NCI-H446 treated with DMSO at 0.1 percent for 48 hours (cell line): ENCODE measurements at regions not wholly inside any gene's neighbourhood (a gene's known extent, or its start where the extent isn't known, plus 50 kb on each side); places are given as distances from the start of the nearest gene placed in this dataset.
"Not testable (repeated sequence)": the region's sequence is repeated elsewhere in the genome, so short reads cannot be mapped to it uniquely, and the experiment has no call there.

Source experiments
- DNase-seq: peaks from one replicate; lab custom pipeline; 2025; lab: John Stamatoyannopoulos, UW

DNA sequence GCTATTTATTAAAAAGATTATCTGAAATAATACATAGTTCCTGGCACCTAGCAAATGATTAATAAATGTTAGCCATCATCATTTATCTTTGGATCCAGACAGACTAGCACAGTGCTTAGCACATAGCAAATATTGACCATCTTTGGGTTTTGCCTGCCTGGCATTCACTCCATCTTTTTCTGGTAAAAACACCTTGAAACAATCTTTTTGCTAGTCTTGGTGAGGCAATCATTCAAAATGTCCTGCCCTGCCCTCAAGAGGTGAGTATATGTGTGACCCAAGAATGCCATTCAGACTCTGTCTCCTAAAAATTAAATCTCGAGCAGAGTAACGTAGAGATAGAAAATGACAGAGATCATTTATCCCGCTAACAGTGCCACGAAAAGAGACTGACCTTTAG is 78.3 kb upstream of the ZNF280D start:
- DNase-seq, result no peak

DNA sequence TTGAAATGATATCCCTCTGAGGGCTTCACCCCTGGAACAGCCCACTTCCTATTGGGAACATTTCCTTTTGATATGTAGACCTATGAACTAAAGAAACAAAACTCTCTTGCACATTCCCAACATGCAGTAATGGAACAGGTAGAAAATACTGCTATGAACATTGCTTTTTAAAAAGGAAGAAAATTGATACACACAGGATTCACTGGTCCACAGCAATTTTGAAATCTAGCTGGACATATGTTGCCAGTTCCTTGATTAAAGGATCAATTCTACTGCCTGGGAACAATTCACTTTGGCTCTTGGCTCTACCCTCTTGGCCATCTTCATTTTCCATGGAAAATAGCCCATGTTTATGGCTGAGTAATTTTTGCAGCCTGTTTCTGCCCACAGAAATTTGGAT is 74.9 kb upstream of the ZNF280D start:
- no peak for DNase-seq

DNA sequence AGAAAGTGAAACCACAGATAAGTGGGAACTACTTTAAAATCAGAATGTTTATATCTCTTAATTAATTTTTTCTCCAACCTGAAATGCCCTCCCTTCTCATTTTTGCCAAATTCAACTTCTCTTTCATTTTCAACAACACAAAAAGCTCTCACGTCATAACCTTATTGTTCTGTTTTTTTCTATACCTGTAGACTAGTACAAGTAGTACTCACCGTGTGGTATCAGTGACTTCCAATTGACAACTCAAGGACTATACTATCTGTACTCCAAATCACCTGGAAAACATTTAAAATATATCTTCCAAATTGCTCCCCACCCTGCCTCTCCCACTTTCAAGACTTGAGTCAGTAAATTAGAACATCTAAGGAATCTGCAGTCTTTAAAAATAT is 72.8 kb upstream of the ZNF280D start:
- DNase-seq, result no peak

DNA sequence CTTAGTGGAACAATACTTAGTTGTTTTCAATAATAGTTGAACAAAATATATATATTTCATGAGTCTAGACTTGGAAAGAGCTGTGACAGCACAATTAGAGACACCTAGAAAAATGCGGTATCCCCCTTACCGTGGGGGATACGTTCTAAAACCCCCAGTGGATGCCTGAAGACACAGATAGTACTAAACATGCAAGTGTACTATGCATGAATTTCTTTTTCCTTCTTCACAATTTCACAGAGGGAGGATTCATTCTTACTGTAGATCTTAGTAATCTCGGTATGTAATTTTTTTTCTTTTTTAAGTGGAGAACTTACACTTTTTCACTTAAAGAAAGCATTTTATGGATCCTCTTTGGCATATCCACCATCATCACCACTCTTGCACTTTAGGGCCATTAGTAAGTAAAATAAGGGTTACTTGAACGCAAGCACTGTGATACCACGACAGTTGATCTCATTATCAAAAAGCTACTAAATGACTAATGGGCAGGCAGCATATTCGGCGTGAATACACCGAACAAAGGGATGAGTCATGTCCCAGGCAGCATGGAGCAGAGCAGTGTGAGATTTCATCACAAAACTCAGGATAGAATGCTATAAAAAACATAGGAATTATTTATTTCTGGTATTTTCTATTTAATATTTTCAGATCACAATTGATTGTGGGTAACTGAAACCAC is 72.3 kb upstream of the ZNF280D start:
- DNase-seq, result peak; percentile 39

DNA sequence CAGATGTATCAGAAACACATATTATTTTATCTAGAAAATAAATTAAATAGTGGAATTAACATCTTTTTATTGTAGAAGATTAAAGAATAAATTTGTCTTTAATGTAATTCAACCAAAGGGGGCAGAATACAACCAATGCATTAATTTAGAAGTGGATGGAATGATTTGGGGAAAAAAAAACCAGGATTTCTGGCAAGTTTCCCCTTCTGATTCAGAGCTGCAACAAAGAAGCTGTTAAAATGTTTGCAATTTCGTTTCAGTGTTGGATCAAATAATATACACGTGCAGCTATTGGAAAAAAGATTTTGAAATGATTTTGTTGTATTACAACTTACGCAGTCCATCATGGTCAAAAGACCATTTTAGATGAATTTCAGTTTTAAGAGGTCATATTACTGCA is 71.6 kb upstream of the ZNF280D start:
- DNase-seq, result peak; percentile 16

DNA sequence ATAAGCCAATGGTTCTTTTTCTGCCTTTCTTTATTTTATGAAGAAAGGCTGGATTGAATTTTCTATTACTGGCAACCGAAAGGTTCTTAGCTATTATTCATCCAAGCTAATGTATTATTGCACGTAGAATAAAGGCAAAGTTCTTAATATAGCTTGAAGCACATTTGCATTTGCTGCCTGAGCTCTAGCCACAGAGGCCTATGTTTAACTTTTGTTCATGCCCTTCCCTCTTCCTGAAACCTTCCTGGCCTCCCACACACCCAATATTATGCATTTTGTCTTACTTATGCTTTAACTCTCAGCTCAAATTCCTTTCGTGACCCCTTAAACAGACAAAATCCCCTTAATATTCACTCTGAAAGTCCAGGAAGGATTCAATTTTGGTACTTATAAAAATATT is 71.0 kb upstream of the ZNF280D start:
- DNase-seq, result no peak

DNA sequence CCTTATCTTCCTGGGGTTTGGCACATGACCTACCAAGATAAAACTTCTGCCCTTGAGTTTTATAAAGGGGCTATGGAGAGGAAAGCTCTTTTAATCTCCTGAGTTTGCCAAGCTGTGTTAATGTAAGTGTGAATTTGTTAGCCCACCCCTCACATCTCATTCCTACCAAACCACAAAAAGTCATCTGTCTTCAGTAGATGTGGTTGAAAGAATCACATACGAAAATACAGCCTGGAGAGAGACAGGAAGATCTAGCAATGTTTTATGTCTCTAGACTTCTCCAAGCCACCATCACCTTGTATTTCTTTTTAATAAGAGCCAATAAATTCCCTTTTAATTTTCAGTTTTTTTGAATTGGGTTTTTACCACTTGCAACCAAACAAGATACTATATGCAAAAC is 68.9 kb upstream of the ZNF280D start:
- no peak for DNase-seq

DNA sequence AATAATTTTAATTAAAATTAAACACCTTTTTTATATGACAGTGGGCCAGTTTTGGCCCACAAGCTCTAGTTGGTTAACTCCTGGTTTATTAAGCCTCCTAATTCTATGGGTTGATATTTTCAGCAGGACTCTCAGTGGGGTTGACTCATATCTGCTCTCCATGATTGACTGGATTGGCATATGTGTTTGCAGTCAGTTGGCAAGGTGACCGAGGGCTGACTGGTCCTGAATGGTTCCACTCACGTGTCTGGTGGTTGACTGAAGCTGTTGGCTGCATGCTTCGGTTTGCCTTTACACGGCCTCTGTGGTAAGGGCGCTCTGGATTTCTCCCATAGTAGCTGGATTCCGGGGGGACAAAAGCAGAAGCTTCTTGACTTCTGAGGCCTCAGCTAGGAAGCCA is 65.3 kb upstream of the ZNF280D start:
- peak; percentile 58 for DNase-seq

DNA sequence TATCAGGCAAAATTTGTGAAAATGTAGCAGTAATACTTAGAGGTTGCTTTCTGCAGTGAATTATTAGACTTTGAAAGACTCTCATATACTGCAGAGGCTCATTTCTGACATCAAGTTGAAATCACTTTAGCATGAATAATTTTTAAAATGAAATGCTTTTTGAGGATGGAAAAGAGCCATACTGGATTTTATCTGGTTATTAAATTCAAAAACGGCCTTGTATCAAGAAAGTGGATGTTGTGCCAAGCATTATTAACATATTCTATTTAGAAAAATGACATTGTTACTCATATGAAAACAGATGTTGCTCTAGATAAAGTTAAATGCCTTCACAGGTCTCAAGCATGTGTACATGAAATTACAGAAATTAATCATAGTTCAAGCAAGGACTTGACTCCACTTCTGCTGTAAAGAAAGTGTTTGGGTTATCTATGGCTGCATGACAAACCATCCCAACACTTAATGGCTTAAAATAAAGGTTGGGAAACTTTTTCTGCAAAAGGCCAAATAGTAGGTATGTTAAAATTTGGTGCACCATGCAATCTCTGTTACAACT is 64.5 kb upstream of the ZNF280D start:
- no peak for DNase-seq

DNA sequence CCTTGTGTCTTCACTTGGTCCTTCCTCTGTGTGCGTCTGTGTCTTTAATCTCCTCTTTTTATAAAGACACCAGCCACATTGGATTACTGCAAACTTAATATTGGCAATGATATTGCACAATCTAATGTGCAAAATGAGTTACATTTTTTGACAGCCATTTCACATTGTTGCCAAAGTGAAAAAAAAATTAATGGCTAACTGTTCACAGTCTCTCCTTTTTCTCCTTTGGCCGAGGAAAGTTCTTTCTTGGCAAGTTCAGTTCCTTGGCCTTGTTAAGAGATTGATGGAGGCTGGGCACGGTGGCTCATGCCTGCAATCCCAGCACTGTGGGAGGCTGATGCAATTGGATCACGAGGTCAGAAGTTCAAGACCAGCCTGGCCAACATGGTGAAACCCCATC is 62.2 kb upstream of the ZNF280D start:
- DNase-seq, result peak; percentile 18

DNA sequence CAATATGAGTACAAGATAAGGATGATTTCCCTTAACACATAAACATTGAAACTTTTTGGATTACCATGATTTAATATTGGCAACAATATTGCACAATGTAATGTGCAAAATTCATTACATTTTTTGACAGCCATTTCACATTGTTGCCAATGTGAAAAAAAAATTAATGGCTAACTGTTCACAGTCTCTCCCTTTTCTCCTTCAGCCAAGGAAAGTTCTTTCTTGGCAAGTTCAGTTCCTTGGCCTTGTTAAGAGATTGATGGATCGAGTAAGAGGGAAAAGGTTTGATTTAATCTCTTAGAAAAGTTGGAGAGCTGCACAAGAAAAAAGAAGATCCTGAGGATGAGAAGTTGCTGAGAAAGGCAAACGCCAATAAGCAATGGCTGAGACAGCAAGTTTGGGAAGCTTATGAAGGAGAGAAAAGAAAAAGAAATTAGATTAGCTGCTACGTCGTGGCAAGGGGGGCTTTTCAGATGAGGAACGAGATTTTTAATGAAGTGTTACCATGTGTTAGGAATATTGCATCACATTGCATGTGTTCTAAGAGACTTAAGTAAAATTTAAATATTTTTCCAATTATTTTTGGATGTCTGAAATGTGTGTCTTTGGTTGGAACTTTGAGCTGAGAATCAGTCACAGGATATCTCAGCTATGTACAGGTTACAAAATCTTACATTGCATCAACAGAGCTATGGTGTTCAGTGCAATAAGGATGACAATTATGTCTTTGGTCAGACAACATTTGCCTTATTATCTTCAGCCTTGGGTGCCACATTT is 61.4 kb upstream of the ZNF280D start:
- DNase-seq, result peak; percentile 17

DNA sequence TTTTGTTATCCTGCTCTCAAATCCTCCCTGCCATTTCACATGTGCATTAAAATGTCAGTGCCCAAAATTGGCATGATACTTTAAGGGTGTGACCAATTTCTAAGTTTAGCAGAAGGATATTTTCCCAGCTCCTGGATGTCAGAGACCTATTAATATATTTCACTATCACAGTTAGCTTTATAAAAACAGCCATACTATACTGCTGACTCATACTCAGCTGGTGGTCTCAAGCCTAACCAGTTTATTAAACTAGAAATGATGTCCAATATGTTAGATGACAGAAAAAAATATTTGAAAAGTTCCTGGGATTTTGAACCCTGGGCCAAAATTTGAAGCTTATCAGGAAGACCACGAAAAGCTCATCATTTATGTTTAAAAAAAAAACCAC is 60.9 kb upstream of the ZNF280D start:
- DNase-seq, result peak; percentile 19

DNA sequence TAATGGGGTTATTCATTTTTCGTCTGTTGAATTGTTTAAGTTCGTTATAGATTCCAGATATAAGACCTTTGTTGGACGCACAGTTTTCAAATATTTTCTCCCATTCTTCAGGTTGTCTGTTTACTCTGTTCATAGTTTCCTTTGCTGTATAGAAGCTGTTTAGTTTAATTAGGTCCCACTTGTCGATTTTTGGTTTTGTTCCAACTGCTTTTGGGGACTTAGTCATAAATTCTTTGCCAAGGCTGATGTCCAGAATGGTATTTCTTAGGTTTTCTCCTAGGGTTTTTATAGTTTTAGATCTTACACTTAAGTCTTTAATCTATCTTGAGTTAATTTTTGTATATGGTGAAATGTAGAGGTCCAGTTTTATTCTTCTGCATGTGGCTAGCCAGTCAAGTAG is 58.9 kb upstream of the ZNF280D start:
- no peak for DNase-seq

DNA sequence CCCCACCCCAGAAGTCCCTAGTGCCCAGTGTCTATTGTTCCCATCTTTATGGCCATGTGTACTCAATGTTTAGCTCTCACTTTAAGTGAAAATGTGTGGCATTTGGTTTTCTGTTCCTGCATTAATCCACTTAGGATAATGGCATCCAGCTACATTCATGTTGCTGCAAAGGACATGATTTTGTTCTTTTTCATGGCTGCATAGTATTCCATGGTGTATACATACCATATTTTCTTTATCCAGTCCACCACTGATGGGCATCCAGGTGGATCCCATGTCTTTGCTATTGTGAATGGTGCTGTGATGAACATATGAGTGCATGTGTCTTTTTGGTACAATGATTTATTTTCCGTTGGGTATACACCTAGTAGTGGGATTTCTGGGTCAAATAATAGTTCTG is 58.2 kb upstream of the ZNF280D start:
- not testable (repeated sequence) for DNase-seq

DNA sequence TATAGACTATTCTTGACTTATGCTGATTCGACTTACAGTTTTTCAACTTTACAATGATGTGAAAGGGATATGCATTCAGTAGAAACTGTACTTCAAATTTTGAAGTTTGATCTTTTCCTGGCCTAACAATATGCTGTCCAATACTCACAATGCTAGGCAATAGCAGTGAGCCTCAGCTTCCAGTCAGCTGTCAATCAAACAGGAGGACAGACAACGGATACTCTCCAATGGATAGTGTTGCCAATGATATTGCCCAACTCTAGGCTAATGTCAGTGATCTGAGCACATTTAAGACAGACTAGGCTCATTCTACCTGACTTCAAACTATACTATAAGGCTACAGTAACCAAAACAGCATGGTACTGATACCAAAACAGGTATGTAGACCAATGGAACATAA is 55.0 kb upstream of the ZNF280D start:
- no peak for DNase-seq

DNA sequence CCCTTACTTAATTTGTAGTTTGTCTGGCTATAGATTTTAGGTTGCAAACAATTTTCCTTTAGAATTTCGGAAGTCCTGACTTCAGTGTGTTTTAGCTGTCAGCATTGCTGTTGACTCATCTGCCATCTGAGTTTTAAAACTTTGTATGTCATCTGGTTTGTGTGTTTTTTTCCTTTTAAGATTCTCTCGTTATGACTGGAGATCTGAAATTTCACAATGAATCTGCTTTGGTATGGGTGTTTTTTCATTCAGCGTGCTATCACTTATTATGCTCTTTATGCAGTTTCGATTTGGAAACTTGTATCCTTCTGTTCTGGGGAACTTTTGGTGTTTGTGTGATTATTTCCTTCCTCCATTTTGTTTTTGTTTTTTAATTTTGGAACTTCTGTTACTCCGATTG is 53.7 kb upstream of the ZNF280D start:
- DNase-seq, result no peak

DNA sequence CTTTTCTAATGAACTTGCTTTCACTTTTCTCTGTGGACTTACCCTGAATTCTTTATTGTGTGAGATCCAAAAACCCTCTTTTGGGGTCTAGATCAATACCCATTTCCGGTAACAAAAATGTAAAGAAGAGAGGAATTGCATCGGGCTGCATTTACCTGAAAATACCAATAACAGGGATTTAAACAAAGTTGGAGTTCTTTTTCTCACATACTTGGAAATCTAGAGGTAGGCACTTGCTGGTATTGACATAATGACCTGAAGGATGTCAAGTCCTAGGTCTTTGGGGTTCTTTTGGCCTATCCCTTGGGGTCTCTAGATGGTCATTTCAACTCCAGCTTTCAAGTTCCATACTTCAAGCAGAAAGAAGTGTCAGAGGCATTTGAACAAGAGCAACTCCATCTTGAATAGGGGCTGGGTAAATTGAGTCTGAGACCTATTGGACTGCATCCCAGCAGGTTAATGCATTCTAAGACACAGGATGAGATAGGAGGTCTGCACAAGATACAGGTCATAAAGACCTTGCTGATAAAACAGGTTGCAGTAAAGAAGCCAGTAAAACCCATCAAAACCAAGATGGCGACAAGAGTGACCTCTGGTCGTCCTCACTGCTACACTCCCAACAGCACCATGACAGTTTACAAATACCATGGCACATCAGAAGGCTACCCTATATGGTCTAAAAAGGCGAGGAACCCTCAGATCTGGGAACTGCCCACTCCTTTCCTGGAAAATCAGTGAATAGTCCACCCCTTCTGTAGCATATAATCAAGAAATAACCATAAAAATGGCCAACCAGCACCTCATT is 50.8 kb upstream of the ZNF280D start:
- no peak for DNase-seq

DNA sequence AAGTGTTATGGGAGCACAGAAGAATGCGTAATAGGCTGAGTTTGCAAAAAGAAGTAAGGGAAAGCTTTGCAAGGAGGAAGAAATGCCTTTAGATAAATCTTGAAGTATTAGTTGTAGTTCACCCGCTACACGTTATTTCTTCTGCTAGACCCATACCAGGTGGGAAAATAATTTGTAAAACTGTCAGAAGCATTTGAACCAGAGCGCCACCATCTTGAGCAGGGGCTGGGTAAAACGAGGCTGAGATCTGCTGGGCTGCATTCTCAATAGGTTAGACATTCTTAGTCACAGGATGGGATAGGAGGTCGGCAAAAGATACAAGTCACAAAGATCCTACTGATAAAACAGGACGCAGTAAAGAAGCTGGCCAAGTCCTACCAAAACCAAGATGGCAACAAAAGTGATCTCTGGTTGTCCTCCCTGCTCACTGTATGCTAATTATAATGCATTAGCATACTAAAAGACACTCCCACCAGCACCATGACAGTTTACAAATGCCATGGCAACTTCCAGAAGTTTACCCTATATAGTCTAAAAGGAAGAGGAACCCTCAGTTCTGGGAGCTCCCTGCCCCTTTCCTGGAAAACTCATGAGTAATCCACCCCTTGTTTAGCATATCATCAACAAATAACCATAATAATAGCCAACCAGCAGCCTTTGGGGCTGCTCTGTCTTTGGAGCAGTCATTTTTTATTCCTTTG is 50.0 kb upstream of the ZNF280D start:
- no peak for DNase-seq
